DMS 273 (cell line): ENCODE measurements at regions not wholly inside any gene's neighbourhood (a gene's known extent, or its start where the extent isn't known, plus 50 kb on each side); places are given as distances from the start of the nearest gene placed in this dataset.
"Not testable (repeated sequence)": the region's sequence is repeated elsewhere in the genome, so short reads cannot be mapped to it uniquely, and the experiment has no call there.

Experiments
- DNase-seq: peaks from one replicate; lab custom pipeline; 2025; ENCODE audit not compliant: unreplicated experiment; lab: John Stamatoyannopoulos, UW

GRCh38 chrX:118254611-118255010, 91.3 kb upstream of the WDR44 start:
- DNase-seq = peak; percentile 87

DNA sequence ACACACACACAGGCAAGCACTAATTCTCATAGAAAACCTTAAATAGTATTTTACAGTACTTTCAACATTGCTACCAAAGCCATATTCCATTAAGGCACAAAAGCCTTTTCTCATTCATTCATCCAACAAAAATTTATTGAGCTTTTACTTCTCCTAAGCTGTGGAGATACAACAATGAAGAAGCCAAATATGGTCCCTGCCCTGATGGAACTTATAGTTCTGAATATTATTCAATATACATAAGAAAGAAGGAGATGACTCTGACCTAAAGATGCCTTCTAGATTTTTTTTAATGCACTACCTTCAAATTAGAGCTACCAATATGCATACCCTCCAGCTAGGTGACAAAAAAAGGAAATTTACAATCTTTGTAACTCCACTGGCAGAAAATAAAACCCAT, 90.0 kb upstream of the WDR44 start:
- no peak for DNase-seq

DNA sequence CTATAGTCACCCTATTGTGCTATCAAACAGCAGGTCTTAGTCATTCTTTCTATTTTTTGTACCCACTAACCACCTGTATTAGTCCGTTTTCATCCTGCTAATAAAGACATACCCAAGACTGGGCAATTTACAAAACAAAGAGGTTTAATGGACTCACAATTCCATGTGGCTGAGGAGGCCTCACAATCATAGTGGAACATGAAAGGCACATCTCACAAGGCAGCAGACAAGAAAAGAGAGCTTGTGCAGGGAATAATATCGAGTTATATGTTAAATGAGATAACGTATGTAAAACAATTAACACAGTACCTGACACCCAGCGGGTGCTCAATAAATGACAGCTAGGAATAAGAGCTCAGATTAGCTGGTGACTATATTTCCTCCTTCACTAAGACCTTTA, 88.1 kb upstream of the WDR44 start:
- DNase-seq = no peak

DNA sequence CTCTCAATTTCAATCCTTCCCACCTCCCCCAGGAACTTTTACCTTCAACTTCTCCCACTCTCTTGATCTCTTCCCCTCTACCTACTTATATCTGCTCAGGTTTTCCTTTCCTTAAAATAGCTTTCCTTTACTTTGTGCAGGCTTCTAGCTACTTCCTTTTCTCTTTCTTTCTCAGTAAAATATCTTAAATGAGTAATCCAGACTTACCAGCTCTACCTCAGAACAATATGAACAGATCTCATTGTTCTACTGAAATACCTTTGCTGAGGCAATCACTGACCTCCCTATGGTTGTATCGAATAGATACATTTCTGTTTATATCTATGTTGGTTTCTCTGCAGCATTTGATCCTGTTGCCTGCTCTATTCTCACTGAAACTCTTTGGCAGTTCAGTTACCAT, 86.7 kb upstream of the WDR44 start:
- DNase-seq = no peak

DNA sequence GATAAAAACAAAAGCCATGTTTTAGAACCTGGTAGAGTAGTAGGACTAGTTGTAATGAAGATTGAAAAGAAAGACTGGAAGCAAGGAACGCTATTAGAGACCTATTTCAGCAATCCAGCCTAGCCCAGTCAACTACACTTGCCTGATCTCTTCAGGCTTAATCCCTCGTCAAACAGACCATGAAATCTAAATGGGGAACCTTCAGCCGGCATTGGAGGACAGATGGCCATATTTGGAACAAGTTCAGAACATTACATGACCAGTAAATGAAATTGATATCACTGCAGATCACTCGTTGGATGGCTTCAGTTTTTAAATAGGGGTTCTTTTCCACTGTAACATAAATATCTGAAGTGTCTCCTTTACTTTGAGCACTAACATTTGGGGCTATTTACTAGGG, 84.8 kb upstream of the WDR44 start:
- DNase-seq = peak; percentile 82

GRCh38 chrX:118271775-118272174, 74.1 kb upstream of the WDR44 start:
- peak; percentile 58 for DNase-seq

DNA sequence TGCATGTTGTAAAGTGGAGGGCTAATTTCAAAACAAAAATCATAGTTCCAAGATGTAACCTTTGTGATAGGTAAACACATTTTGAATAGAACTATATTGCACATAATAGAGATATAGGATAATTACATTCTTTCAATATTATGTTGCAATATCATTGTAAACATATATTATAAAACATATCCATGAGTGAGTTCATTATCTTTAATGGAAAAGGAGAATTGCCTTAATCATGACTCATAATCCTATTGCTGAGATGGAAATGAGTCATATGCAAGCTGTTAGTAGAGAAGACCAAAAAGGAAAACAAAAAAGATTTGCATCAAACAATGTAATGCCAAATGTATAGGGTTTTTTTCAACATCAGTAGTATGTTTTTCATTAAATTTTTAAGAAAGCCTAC, 73.7 kb upstream of the WDR44 start:
- peak; percentile 11 for DNase-seq

DNA sequence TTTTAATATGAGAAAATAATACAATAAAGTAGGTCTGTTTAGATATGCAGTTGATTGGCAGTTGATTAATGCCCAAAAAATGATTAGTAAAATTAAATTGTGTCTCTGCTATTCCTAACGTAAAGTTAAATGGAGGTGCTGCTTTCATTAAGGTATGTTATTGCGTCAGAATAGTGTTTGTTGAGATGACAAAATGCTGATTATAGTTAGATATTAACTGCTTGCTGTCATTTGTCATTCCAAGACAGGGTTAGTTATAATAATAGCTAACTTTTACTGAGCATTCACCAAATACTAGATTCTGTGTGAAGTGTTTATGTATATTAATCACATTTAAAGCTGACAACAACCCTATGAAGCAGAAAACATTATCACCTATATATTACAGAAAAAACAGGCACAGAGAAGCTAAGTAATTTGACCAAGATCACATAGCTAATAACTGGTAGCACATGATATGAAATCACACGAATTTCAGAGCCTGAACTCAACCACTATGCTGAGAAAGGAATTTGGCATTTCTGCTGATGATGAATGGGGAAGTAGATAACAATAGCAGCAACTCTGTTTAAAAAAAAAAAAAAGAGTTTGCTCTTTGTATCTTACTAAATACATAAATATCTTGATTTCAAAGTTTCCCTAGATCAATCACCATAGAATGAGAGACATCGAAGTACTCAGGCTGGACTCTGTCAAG, 59.7 kb upstream of the WDR44 start:
- no peak for DNase-seq

DNA sequence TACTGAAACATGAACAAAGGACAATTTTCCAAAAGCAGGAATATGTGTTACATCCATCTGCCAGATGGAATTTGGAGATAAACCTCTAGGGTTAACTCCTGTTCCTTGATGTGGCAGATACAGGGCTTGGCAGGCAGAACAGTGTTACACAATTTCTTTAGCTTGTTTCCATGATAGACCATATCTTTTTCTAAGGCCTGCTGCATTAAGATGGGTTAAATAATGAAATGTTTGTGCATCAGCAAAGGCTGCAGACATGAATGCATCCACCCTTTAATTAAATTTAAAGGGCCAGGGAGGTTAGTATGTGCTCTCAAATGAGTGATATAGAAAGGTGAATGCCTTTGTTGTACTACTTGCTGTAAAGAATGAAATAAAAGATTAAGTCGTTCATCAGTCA, 50.1 kb upstream of the WDR44 start:
- not testable (repeated sequence) for DNase-seq
